CD4-positive, alpha-beta T cell treated with Interleukin-17A for 1 hour (primary cell): ENCODE measurements at regions not wholly inside any gene's neighbourhood (a gene's known extent, or its start where the extent isn't known, plus 50 kb on each side); places are given as distances from the start of the nearest gene placed in this dataset.

Experiments used
- DNase-seq: peaks from one replicate; pipeline ENCODE4 v3.0.0-alpha.2; 2020

GRCh38 chr4:145427991-145428390, 53.7 kb upstream of the SMAD1 start:
- no peak for DNase-seq

GRCh38 chr4:145427221-145427620, 54.4 kb upstream of the SMAD1 start:
- no peak for DNase-seq

GRCh38 chr4:145423017-145423708, 58.5 kb upstream of the SMAD1 start:
- no peak for DNase-seq

DNA sequence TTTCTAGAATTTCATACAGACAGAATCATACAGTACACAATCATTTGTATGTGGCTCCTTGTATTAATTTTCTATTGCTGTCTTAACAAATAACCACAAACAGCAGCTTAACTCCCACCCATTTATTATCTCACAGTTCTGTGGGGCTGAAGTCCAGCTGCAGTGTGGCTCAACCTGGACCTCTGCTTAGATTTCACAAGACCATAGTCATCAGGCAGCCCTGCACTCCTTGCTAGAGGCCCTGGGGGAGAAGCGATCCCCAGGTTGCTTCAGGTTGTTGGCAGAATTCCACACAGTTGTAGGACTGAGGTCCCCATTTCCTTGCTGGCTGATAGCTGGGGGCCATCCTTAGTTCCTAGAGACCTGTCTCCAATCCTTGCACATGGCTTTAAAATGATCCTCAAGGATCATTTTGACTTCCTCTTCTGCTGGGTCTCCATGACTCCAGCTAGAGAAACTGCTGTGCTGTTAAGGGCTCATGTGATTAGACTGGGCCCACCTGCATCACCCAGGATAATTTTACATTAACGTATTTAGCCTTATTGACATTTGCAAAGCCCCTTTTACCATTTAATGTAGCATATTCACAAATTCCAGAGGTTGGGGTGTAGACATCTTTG, 60.9 kb upstream of the SMAD1 start:
- DNase-seq: no peak

DNA sequence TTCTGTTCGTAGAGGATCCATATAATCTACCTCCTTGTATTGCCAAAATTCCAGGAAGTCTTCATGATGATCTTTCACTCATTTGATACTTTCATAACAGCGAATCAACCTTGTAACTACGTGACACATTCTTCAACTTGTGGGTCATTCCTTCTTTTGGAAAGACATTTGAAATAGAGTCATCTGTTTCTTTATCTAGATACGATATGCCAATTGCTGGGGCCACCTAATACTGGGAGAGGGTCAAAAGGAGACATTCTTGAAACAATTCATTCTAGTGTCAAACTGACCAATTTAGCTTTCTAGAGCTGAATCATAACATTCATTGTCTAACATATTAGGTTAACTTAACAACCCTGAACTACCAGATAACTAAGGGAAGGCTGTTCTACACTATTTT, 62.9 kb upstream of the SMAD1 start:
- no peak for DNase-seq

GRCh38 chr4:145417348-145418130, 64.1 kb upstream of the SMAD1 start:
- DNase-seq: no peak

DNA sequence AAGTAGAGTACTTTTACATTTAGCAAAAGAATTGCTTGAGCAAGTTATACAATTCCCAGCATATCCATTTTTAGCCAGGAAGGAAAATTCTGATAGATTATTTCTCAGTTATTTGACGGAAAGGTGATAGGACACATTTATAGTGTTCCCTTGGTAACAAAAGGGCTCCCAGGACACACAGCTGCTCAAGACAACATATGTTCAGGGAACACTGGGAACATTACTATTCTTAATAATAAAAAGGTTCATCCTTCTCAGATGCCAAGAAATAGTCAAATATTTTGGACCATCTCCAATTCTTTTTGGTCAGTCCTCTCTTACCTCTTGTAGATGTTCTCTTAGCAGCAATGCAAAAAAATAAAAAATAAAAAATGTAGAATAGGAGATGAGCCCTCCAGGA, 66.8 kb upstream of the SMAD1 start:
- no peak for DNase-seq

DNA sequence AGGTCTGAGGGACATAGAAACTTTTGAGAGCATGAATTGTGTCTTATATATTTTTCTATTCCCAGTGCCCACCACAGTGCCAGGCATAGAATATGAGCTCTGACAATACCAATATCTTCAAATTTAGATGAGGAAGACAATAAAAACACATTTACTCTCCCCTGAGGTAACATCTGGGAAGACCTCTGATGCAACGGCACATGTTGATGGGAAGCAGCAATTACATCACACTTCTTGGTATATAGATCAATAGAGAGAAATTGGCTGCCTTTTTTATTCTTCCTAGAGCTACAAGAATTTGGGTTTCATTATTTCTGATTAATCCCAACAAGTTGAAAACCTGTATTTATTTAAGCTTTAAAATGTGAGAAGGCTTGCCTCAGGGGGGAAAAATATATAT, 67.4 kb upstream of the SMAD1 start:
- no peak for DNase-seq

GRCh38 chr4:145406970-145407369, 74.7 kb upstream of the SMAD1 start:
- no peak for DNase-seq

DNA sequence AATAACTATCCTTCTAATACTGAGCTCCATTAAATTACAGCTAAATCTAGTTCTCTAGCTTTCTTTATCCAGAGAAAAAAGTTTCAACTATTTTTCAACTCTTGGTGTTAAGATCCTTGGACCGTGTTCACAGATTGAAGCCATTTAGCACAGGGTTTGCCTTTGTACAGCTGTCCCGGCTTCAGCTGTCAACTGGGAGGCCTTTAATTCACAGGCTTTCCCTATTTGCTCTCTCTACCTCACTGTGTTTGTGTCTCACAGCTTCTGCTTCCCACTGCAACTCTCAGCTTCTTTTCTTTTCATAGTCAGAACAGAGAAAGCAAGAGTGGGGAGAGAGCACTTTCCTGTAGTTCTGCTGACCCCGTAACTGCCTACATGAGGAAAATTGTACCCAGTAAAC, 76.9 kb upstream of the SMAD1 start:
- DNase-seq: no peak

- DNase-seq: no peak
Observed at GRCh38 chr4:145396581-145396980, 85.1 kb upstream of the SMAD1 start.

DNA sequence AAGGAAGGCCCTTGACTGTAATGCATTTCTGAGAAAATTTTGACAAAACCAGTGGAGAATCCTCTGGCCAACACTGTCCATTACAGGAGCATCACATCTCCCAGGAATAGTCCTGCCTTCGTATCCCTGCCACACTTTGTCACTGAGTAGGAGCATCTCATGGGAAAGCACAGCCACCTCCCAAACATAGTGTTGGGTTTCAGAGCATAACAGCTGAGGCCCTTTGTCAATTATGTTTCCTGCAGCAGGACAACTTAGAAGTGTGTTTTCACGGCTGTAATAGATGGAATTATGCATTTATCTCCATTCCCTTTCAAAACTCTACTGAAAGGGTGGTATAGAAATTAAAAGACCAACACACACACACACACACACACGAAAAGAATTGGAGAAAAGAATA, 91.1 kb upstream of the SMAD1 start:
- no peak for DNase-seq

DNA sequence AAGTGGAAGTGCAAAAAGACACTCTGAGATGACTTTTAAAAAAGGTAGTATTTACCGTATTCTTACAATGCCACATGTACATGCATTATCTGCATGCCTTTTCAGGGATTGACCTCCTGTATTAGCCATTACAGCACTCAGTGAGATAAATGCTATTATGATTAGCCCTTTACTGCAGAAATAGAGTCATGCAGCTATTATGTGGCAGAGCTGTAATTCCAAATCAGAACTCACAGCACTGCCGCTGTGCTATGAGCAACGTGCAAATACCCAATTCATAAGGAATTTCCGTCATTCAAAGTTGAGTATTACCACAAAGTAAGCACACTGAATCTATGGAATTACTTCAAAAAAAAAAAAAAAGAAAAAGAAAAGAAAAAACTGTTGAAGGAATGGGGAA, 92.1 kb upstream of the SMAD1 start:
- no peak for DNase-seq

- no peak for DNase-seq
Observed at GRCh38 chr4:145388043-145388442, 93.6 kb upstream of the SMAD1 start.

- DNase-seq: no peak
Observed at GRCh38 chr4:145387079-145387478, 94.6 kb upstream of the SMAD1 start.

DNA sequence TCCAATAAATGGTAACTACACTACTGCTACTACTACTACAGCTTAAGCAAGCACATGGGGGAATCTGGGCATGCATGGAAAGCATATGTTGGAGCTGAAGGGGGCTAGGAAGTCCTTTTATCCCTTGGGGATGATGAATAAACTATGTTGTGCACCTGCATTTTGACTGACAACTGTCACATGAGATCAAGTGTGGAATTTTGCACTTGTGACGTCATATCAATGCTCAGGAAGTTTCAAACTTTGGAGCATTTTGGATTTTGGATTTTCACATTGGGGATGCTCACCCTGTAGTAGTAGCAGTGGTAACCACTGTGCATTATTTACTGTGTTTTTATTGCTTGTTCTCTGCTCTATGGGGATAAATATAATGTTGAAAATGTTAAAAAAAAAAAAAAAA, 100.5 kb upstream of the SMAD1 start:
- DNase-seq: no peak

GRCh38 chr4:145380123-145380522, 101.5 kb upstream of the SMAD1 start:
- DNase-seq: no peak

- DNase-seq: no peak
Observed at GRCh38 chr4:145375416-145375815, 106.2 kb upstream of the SMAD1 start.

DNA sequence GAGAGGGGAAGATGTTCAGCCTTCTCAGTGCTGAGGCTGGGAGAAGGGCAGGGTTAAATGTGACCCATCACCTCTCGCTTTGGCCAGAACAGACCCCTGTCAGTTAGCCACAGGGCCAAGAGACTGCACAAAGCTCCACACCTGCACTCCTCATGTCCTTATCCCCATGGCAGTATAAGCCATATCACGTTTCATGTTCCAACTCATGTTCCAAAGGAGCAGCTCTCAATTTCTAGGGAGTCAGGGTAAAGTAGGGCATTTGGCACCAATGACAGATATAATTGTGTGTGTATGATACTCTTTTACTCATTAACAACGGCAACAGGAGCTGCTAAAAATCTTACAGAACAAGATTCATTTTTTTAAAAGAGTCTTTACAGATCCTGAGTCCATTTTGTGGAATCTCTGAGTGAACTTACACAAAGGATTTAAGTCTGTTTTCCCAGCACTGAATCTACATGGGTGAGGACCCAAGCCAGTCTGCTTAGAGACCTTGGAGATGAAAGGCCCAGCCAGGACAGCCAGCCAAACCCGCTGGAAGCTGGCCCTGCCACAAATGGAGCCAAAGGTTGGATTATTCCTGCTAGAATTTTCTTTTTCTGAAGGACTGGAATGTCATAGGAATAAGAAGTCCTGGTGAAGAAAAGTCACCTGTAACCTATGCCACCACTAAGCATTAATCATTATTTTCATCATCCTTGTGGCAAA, 129.1 kb upstream of the SMAD1 start:
- no peak for DNase-seq

DNA sequence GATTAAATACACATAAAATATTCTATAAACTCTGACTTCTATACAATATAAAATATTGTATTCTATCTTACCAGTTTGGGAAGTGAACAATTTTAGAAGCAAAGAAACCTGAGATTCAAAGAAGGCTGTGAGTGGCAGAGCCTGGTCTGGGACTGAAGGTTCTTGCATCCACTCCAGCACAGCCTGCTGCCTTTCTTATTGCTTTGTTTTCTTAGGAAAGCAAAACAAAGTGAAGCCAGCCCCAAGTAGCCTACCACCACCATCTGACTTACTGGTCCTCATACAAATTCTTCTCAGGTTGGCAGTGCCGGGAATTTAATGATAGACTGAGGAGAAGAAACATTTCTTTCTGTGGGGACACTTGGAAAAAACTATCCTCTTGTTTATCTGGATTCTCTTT, 129.7 kb upstream of the SMAD1 start:
- DNase-seq: no peak

DNA sequence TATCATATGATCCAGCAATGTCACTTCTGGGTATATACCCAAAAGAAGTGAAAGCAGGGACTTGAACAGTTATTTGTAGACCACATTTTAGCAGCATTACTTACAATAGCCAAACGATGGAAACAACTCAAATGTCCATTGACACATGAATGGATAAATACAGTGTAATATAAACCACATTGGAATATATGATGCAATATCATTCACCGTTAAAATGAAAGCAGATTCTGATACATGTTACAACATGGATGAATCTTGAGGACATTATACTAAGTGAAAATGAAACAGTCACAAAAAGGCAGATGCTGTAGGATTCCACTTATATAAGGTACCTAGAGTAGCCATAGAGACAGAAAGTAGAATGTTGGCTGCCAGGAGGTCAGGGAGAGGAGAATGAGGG, 130.5 kb upstream of the SMAD1 start:
- no peak for DNase-seq

DNA sequence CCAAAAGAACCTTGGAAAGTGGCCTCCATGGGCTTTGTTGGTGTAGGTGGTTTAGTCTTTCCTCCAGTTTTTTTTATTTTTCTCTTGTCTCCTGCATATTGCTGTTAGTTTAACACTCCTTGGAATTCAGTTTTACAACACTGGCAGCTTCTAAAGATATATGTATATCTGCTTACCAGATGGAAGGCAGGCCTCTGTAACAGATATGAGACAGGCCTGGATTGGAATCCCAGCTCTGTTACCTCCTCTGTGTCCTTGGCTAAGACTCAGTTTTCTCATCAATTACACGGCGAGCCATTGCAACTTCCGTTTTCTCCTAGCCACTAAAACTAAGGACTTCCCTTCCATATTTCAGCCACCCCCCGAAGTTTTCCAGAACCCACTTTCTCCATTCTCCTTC, 133.4 kb upstream of the SMAD1 start:
- no peak for DNase-seq

GRCh38 chr4:145347684-145348083, 134.0 kb upstream of the SMAD1 start:
- no peak for DNase-seq

GRCh38 chr4:145346081-145346480, 135.6 kb upstream of the SMAD1 start:
- no peak for DNase-seq
